Sigmoid colon (tissue), 6 donors: ENCODE measurements at regions not wholly inside any gene's neighbourhood (a gene's known extent, or its start where the extent isn't known, plus 50 kb on each side); places are given as distances from the start of the nearest gene placed in this dataset.

Source experiments
- DNase-seq: peaks from one replicate; pipeline ENCODE4 v3.0.0-alpha.2; 2019
- H3K27ac ChIP-seq, 4 donors: fragments of 200-600 bp; sonication (generic); one replicate each; pipeline ENCODE4 v1.5.1; 2016 to 2019; ENCODE audit warnings: mild to moderate bottlenecking in 1 of 4
- H3K27me3 ChIP-seq, 3 donors: fragments of 200-600 bp; sonication (generic); one replicate each; pipeline ENCODE4 v1.5.1; 2019; ENCODE audit warnings: mild to moderate bottlenecking in 1 of 3
- H3K36me3 ChIP-seq, 4 donors: fragments of 200-600 bp; sonication (generic); one replicate each; pipeline ENCODE4 v1.5.1; 2016 to 2019
- H3K4me1 ChIP-seq, 4 donors: fragments of 200-600 bp; sonication (generic); one replicate each; pipeline ENCODE4 v1.5.1; 2017 to 2019
- H3K4me3 ChIP-seq, 4 donors: fragments of 200-600 bp; sonication (generic); one replicate each; pipeline ENCODE4 v1.5.1; 2017 to 2019; ENCODE audit warnings: mild to moderate bottlenecking in 2 of 4, moderate library complexity in 1 of 4
- H3K9me3 ChIP-seq, 4 donors: fragments of 200-600 bp in 3 of 4; sonication (generic) in 3 of 4; one replicate each; pipeline versions ENCODE4 v1.5.1 to v1.6.1; 2013 to 2019
- EP300 ChIP-seq, 4 donors: sonication (generic); formaldehyde crosslinking; IDR thresholded peaks; one replicate each; pipeline ENCODE4 v1.6.1; 2017; ENCODE audit warnings: antibody characterized with exemption in 4 of 4
- POLR2A ChIP-seq, 2 donors: fragments of 450-650 bp; IDR thresholded peaks; one replicate each; pipeline ENCODE4 v1.6.1; 2016; ENCODE audit warnings: antibody characterized with exemption in 2 of 2, mild to moderate bottlenecking in 2 of 2, moderate library complexity in 2 of 2
- POLR2AphosphoS5 ChIP-seq, 4 donors: sonication (generic); formaldehyde crosslinking; IDR thresholded peaks; one replicate each; pipeline ENCODE4 v1.6.1; 2017; ENCODE audit warnings: antibody characterized with exemption in 4 of 4
- WGBS, 2 donors: extraction: QIAGEN DNeasy Blood & Tissue Kit; methylation state at CpG; one replicate each; pipeline ENCODE4 v1.1.7; 2013; 5-methylcytosine and 5-hydroxymethylcytosine counted together
- intact Hi-C: fragments of 100-400 bp; cut with DNase I; formaldehyde crosslinking; loops from one replicate; pipeline ENCODE4 v1.15.1; 2023
- TF ChIP-seq, protein P1 (sequence below), 4 experiments: fragments of 450-650 bp in 3 of 4; fragments of 200-600 bp in 1 of 4; IDR thresholded peaks; one replicate each; pipeline ENCODE4 v1.5.1; 2016 to 2019; ENCODE audit warnings: antibody characterized with exemption in 4 of 4, mild to moderate bottlenecking in 3 of 4, moderate library complexity in 2 of 4
- donor health status: healthy with polysubstance abuse.
- donor health status: healthy.

DNA sequence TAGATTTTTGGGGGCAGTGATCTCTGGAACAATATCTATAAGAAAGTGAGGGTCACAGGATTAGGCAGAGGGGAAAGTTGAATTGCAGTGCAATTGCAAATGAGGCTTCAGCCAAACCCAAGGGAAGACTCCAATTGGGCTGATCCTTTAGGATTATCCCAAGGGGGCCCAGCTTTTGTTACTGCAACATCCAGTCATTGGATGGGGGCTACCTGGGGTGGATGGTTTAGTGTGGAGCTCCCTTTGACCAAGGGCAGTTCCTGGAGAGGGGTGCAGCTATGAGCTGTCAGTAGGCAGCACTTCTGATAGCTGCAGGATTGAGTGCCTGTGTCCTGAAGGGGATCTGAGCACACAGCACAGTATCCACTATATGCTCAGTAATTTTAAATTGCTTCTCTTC, 355.2 kb upstream of the AZI2 start:
- Histone ChIP-seq H3K27ac (no peak overlapping the region), H3K9me3 (no peaks in the 10 kb centered on the region), H3K27me3 (no peaks in the 10 kb centered on the region), H3K4me1 (no peaks in the 10 kb centered on the region), H3K4me3 (no peak overlapping the region), H3K36me3 (no peaks in the 10 kb centered on the region)
- no peak for TF ChIP-seq POLR2A (IDR thresholded peaks at IDR 0.05)
- TF ChIP-seq, protein P1, sequence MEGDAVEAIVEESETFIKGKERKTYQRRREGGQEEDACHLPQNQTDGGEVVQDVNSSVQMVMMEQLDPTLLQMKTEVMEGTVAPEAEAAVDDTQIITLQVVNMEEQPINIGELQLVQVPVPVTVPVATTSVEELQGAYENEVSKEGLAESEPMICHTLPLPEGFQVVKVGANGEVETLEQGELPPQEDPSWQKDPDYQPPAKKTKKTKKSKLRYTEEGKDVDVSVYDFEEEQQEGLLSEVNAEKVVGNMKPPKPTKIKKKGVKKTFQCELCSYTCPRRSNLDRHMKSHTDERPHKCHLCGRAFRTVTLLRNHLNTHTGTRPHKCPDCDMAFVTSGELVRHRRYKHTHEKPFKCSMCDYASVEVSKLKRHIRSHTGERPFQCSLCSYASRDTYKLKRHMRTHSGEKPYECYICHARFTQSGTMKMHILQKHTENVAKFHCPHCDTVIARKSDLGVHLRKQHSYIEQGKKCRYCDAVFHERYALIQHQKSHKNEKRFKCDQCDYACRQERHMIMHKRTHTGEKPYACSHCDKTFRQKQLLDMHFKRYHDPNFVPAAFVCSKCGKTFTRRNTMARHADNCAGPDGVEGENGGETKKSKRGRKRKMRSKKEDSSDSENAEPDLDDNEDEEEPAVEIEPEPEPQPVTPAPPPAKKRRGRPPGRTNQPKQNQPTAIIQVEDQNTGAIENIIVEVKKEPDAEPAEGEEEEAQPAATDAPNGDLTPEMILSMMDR (IDR thresholded peaks at IDR 0.05), result no peak
- TF ChIP-seq POLR2AphosphoS5 (IDR thresholded peaks at IDR 0.05), result no peak
- TF ChIP-seq EP300 (IDR thresholded peaks at IDR 0.05), result no peak
- DNase-seq, result no peak
- intact Hi-C loops, result no loop called here

DNA sequence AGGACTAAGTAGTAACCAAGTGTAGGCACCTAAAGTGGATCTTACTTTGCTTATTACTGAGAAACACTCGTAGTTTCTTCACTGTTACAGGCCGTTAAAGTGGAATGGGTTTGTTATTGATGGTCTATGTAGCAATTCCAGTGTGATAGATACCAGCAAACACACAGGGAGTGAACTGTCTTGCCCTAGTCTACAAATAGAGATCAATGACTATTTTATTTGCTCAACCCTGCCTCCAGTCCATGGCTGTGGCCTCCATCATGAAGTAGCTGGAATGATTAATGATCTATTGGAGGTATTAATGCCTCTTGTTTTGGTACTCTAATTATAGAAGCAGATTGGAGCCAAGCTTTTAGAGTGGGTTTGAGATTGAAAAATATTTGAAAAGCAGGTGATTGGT, 362.7 kb upstream of the AZI2 start:
- Histone ChIP-seq H3K4me1 (no peaks in the 10 kb centered on the region), H3K27me3 (no peaks in the 10 kb centered on the region), H3K36me3 (no peaks in the 10 kb centered on the region), H3K4me3 (no peak overlapping the region), H3K9me3 (peaks cover 0 to 2% (median 0%) of the 10 kb centered on the region in 4 donors), H3K27ac (no peak overlapping the region)
- WGBS, 2 donors, result 84 to 86% methylated on average over 2 of the region's 2 CpGs
- no peak for DNase-seq
- intact Hi-C loops, result no loop called here
- TF ChIP-seq POLR2A (IDR thresholded peaks at IDR 0.05) (no peak), POLR2AphosphoS5 (IDR thresholded peaks at IDR 0.05) (no peak), EP300 (IDR thresholded peaks at IDR 0.05) (no peak)
- TF ChIP-seq, protein P1 (IDR thresholded peaks at IDR 0.05), result no peak

DNA sequence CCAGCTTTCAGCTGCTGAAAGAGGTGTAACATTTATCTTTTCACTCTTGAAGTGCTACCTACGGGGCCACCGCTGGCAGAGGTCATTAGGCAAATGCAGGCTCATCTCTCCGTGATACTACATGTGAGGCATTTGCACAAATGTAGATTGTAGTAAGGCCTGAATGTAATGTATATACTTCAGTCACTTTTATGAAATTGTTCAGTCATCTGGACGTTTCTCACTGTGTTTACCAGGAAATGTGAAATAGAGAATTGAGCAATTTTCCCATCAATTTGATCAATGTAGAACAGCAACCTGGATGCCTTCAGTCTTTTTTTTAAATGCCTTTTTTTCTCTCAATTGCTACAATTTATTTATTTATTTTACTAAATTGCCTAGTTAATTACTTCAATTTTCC, 368.3 kb upstream of the AZI2 start:
- Histone ChIP-seq H3K27ac (no peak overlapping the region), H3K36me3 (no peaks in the 10 kb centered on the region), H3K27me3 (no peaks in the 10 kb centered on the region), H3K4me3 (no peak overlapping the region), H3K4me1 (no peaks in the 10 kb centered on the region), H3K9me3 (peaks cover 0 to 2% (median 0%) of the 10 kb centered on the region in 4 donors)
- no peak for DNase-seq
- intact Hi-C loops, result no loop called here
- 74 to 78% methylated on average over 4 of the region's 4 CpGs for WGBS, 2 donors
- TF ChIP-seq POLR2A (IDR thresholded peaks at IDR 0.05) (no peak), POLR2AphosphoS5 (IDR thresholded peaks at IDR 0.05) (no peak), EP300 (IDR thresholded peaks at IDR 0.05) (no peak)
- TF ChIP-seq, protein P1 (IDR thresholded peaks at IDR 0.05), result no peak

DNA sequence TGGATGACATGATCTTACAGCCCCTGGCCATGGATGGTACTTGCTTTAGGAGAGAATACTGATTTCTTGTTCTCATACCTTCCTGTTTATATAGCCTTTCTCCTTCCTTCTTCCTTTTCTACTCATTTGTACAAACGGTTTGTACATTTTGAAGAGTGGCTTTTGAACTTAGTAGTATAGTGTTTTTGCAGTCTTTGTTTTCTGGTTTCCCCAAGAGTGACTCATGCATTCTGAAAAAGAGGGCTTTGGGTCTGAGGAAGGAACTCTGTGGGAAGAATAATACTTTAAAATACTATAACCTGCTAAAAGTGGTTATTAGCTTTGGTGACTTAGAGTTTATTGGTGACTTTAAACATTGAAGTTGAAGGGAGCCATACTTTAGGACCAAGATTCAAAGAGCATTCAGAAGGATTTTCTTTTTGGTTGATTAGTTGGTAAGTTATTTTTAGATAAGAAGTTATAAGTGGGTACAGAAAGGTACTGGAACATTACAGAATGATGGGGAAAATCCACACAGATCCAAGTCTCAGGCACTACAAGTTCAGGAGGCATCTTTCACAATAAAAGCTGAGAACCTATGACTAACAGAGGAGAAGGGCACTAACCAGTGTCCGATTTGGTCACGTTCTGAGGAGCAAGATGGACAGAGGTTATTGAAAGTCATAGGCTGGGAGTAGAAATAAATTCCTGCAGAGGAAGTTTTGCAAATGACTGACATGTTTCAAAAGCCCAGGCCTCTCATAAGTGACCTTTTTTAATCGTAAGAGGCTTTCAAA, 369.6 kb upstream of the AZI2 start:
- WGBS, 2 donors, result 62 to 63% methylated on average over 4 of the region's 4 CpGs
- DNase-seq, result no peak
- H3K4me3 ChIP-seq, result no peak overlapping the region
- TF ChIP-seq POLR2AphosphoS5 (IDR thresholded peaks at IDR 0.05) (no peak), EP300 (IDR thresholded peaks at IDR 0.05) (no peak), POLR2A (IDR thresholded peaks at IDR 0.05) (no peak)
- TF ChIP-seq, protein P1 (IDR thresholded peaks at IDR 0.05), result no peak
- intact Hi-C loops, result no loop called here
- H3K27me3 ChIP-seq, result no peaks in the 10 kb centered on the region
- H3K9me3 ChIP-seq, result peaks cover 0 to 2% (median 0%) of the 10 kb centered on the region in 4 donors
- no peak overlapping the region for H3K27ac ChIP-seq
- H3K4me1 ChIP-seq, result no peaks in the 10 kb centered on the region
- H3K36me3 ChIP-seq, result no peaks in the 10 kb centered on the region

DNA sequence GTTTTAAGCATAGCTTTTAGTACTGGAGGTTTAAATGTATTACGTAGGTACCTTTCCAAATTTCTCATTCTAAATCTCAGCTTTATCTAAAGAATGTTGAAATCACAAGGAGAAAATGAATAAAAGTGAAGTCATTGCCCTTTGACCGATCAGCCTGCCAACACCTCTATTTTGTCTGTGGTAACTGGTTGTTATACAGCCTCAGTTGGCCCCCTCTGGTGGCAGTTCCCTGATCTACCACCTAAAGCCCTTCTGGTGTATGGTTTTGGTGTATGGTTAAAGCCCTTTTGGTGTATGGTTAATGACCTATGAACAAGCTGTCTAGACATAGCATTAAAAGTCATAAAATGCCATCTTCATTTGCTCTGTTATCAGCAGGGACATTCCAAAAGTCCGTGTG, 378.2 kb upstream of the AZI2 start:
- Histone ChIP-seq H3K36me3 (no peaks in the 10 kb centered on the region), H3K27ac (no peak overlapping the region), H3K27me3 (no peaks in the 10 kb centered on the region), H3K4me3 (no peak overlapping the region), H3K4me1 (no peaks in the 10 kb centered on the region), H3K9me3 (peaks cover 0 to 4% (median 0%) of the 10 kb centered on the region in 4 donors)
- intact Hi-C loops, result no loop called here
- 14 to 55% methylated on average over 3 of the region's 3 CpGs for WGBS, 2 donors
- DNase-seq, result no peak
- TF ChIP-seq POLR2AphosphoS5 (IDR thresholded peaks at IDR 0.05), result no peak
- TF ChIP-seq, protein P1 (IDR thresholded peaks at IDR 0.05), result no peak
- TF ChIP-seq EP300 (IDR thresholded peaks at IDR 0.05), result no peak
